Coronary artery (tissue), 2 donors: ENCODE measurements at regions not wholly inside any gene's neighbourhood (a gene's known extent, or its start where the extent isn't known, plus 50 kb on each side); places are given as distances from the start of the nearest gene placed in this dataset.
A peak's percentile ranks its signal among the peaks of the same experiment; 100 is the strongest.

ENCODE experiments used
- DNase-seq: peaks from one replicate; pipeline ENCODE4 v3.0.0-alpha.2; 2017; ENCODE audit warnings: low spot score
- H3K27ac ChIP-seq, 2 donors: fragments of 200-600 bp; sonication (generic); one replicate each; pipeline ENCODE4 v1.5.1; 2016 to 2019
- H3K4me3 ChIP-seq: fragments of 200-600 bp; sonication (generic); 2 replicates; pipeline ENCODE4 v1.5.1; 2016; ENCODE audit warnings: mild to moderate bottlenecking, moderate library complexity
- TF ChIP-seq, protein P1 (sequence below): fragments of 200-600 bp; sonication (generic); IDR thresholded peaks from one replicate; pipeline ENCODE4 v1.5.1; 2019; ENCODE audit warnings: antibody characterized with exemption

DNA sequence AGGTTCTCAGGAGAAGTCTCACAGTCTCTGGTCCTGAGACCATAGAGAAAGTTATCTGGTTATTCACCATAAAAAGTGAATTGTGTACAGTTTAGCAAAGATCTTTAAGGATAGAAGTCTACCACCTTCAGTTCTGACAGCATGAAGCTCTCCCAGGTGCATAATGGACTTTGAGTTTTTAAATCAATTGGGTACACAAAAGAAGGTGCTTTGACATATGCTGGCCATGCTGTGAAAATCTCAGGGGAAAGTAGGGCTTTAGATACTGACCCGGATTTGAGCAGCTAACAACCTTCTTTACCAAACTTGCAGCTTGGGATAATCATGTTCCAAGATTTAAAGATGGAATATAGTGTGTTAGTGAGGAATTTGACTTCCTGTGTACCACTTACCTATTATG is 264.2 kb downstream of the ZSWIM6 start:
- no peak for DNase-seq
- TF ChIP-seq, protein P1, sequence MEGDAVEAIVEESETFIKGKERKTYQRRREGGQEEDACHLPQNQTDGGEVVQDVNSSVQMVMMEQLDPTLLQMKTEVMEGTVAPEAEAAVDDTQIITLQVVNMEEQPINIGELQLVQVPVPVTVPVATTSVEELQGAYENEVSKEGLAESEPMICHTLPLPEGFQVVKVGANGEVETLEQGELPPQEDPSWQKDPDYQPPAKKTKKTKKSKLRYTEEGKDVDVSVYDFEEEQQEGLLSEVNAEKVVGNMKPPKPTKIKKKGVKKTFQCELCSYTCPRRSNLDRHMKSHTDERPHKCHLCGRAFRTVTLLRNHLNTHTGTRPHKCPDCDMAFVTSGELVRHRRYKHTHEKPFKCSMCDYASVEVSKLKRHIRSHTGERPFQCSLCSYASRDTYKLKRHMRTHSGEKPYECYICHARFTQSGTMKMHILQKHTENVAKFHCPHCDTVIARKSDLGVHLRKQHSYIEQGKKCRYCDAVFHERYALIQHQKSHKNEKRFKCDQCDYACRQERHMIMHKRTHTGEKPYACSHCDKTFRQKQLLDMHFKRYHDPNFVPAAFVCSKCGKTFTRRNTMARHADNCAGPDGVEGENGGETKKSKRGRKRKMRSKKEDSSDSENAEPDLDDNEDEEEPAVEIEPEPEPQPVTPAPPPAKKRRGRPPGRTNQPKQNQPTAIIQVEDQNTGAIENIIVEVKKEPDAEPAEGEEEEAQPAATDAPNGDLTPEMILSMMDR, result no peak

DNA sequence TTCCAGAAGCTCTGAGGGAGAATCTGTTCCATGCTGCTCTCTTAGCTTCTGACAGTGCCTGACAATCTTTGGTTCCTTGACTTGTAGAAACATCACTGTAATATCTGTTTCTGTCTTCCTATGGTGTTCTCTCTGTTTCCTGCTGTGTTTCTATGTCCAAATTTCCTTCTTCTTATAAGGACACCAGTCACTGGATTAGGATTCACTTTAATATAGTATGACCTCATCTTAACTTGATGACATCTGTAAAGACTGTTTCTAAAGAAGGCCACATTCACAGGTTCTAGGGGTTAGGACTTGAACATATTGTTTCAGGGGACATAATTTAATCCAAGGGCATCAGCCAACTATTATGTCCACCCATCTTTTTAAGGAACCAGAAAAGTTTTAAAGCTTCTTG is 265.6 kb downstream of the ZSWIM6 start:
- no peak for DNase-seq
- TF ChIP-seq, protein P1, result no peak
- Histone ChIP-seq H3K4me3 (no peak overlapping the region), H3K27ac (no peak overlapping the region)

More for the DNA sequence above, 264.2 kb downstream of the ZSWIM6 start:
- Histone ChIP-seq H3K27ac (no peak overlapping the region), H3K4me3 (no peak overlapping the region)

DNA sequence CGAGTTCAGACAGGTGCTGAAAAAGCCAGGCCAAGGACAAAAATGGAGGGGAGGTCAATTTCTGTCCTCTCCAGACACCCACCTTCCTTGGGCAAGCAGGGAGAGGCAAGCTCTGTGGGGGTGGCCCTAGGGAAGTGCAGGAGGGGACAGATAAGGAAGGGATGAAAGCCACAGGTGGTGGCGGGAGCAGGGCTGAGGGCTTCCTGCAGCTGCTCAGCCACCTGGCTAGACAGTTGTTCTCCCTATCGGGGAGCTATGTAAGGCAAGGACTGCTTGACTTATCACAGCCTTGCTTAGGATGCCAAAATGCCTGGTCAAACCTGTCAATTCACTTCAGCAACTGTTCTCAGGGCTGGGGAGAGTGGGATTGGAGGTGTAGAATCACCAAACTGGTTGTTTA is 266.1 kb downstream of the ZSWIM6 start:
- no peak overlapping the region for H3K27ac ChIP-seq
- H3K4me3 ChIP-seq, result no peak overlapping the region
- no peak for DNase-seq
- TF ChIP-seq, protein P1, result no peak

DNA sequence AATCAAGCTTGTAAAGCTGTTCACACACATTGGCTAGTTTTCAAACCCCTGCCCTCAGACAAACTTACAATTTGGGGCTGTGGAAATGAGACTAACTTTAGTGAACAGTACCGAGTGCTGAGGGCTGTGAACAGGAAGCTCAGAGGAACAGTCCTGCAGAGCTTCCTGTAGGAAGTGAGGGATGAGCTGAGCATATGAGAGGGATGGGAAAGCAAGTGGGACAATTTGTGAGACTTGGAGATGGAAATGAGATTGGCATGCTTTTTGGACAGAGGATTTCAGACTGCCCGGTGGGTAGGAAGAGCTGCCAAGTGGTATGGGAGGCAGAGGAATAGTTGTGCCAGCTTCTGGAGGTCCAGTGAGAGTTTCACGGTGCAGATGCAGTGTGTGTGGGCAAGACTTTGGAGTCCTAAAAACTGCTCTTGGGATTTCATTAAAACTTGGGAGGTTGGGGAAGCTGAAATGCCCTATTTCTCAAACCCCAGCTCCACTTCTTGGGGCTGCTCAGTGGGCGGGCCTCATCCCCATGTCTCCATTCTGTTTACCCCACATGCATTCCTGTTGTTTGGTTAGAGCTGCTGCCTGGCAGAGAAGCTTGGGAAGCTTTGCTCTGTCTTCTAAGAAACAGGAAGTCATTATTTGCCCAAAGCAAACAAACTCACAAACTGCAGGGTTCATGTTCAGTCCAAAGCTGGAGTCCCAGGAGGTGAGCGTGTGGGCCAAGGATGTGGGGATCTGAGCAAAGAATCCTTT is 267.5 kb downstream of the ZSWIM6 start:
- Histone ChIP-seq H3K27ac (peak overlapping the region in 1 of 2 donors; percentile 0), H3K4me3 (no peak overlapping the region)
- DNase-seq, result no peak
- TF ChIP-seq, protein P1, result no peak

DNA sequence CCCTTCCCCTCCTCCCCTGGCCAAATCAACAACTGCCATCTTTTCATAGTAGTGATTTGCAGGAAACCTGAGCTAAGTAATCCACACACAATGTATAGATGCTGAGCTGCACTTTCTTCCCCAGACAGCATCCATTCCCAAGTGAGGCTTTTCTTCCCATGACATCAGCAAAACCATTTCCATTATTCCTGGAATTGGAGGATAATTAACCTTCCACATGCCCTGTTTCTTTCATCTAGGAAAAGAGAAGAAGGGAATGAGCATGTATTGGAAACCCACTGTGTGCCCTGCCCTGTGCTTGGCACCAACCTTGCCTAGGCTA is 268.0 kb downstream of the ZSWIM6 start:
- no peak for DNase-seq
- TF ChIP-seq, protein P1, result no peak
- no peak overlapping the region for H3K27ac ChIP-seq
- H3K4me3 ChIP-seq, result no peak overlapping the region

DNA sequence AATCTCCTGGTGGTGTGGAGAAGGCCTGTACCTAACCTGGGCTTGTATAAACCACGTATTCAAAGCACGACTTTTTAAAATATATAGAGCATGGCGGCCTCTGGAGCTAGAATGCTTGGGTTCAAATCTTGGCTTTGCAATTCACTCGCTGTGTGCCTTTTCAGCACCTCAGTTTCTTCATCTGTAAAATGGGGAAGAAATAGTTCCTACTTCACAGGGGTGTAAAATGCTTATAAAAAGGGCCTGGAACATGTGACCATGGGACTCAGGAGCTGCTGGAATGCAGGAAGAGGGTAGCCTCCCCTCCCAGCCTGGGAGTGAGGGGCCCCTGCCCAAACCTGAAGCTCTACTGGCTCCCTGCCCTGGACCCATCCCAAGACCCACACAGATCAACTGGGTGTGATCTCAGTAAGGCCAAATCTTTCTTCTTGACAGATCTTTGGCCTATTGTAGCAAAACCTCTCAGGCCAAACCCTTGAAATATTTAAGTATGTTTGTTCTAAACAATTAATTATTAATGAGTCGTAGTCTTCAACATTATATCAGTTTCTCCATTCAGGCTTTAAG is 269.0 kb downstream of the ZSWIM6 start:
- DNase-seq, result no peak
- Histone ChIP-seq H3K27ac (no peak overlapping the region), H3K4me3 (no peak overlapping the region)
- TF ChIP-seq, protein P1, result no peak
